ENCODE measurements at regions not wholly inside any gene's neighbourhood (a gene's known extent, or its start where the extent isn't known, plus 50 kb on each side); places are given as distances from the start of the nearest gene placed in this dataset.

- Mint-ChIP-seq H3K4me3 (ENCODE audit: unreplicated experiment) (no peak overlapping the region), H3K36me3 (ENCODE audit: unreplicated experiment) (no peaks in the 10 kb centered on the region), H3K9me3 (ENCODE audit: unreplicated experiment) (no peaks in the 10 kb centered on the region), H3K27ac (ENCODE audit: unreplicated experiment) (no peak overlapping the region), H3K4me1 (ENCODE audit: unreplicated experiment) (no peaks in the 10 kb centered on the region), H3K27me3 (ENCODE audit: unreplicated experiment) (peaks cover 2% of the 10 kb centered on the region)
- TF ChIP-seq, protein P1, sequence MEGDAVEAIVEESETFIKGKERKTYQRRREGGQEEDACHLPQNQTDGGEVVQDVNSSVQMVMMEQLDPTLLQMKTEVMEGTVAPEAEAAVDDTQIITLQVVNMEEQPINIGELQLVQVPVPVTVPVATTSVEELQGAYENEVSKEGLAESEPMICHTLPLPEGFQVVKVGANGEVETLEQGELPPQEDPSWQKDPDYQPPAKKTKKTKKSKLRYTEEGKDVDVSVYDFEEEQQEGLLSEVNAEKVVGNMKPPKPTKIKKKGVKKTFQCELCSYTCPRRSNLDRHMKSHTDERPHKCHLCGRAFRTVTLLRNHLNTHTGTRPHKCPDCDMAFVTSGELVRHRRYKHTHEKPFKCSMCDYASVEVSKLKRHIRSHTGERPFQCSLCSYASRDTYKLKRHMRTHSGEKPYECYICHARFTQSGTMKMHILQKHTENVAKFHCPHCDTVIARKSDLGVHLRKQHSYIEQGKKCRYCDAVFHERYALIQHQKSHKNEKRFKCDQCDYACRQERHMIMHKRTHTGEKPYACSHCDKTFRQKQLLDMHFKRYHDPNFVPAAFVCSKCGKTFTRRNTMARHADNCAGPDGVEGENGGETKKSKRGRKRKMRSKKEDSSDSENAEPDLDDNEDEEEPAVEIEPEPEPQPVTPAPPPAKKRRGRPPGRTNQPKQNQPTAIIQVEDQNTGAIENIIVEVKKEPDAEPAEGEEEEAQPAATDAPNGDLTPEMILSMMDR (IDR thresholded peaks at IDR 0.05): no peak
- DNase-seq (ENCODE audit: extremely low spot score, unreplicated experiment): no peak
These were observed 366.6 kb upstream of the CLNK start for GRCh38 chr4:11051181-11051580.

DNA sequence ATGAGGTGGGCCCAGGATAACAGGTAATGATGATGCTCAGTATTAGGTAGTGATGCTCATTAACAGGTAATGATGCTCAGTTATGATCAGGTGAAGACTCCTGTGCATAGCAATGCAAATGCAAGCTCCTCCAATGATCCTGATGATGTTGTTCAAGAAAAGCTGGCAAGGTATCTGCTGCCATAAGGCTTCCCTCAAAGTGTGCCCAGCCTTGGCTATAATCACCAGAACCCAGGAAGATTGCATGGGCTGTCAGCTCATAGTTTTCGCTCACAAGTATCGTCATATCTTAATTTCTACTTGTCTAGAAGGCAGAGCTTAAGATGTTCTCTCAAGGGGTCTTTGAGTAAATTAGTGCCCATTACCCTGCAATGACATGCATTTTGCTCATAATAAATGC, 366.2 kb upstream of the CLNK start:
- H3K9me3 Mint-ChIP-seq (ENCODE audit: unreplicated experiment): no peaks in the 10 kb centered on the region
- H3K27me3 Mint-ChIP-seq (ENCODE audit: unreplicated experiment): peaks cover 4% of the 10 kb centered on the region
- DNase-seq (ENCODE audit: extremely low spot score, unreplicated experiment): no peak
- TF ChIP-seq, protein P1 (IDR thresholded peaks at IDR 0.05): no peak
- no peak overlapping the region for H3K4me3 Mint-ChIP-seq (ENCODE audit: unreplicated experiment)
- H3K36me3 Mint-ChIP-seq (ENCODE audit: unreplicated experiment): no peaks in the 10 kb centered on the region
- H3K4me1 Mint-ChIP-seq (ENCODE audit: unreplicated experiment): no peaks in the 10 kb centered on the region
- H3K27ac Mint-ChIP-seq (ENCODE audit: unreplicated experiment): no peak overlapping the region

- Mint-ChIP-seq H3K27me3 (ENCODE audit: unreplicated experiment) (peaks cover 4% of the 10 kb centered on the region), H3K4me1 (ENCODE audit: unreplicated experiment) (no peaks in the 10 kb centered on the region), H3K4me3 (ENCODE audit: unreplicated experiment) (no peak overlapping the region), H3K36me3 (ENCODE audit: unreplicated experiment) (no peaks in the 10 kb centered on the region), H3K9me3 (ENCODE audit: unreplicated experiment) (peaks cover 7% of the 10 kb centered on the region), H3K27ac (ENCODE audit: unreplicated experiment) (no peak overlapping the region)
- TF ChIP-seq, protein P1 (IDR thresholded peaks at IDR 0.05): no peak
- no peak for DNase-seq (ENCODE audit: extremely low spot score, unreplicated experiment)
These were observed 364.4 kb upstream of the CLNK start for GRCh38 chr4:11049001-11049400.

GRCh38 chr4:11042760-11043159, 358.2 kb upstream of the CLNK start:
- TF ChIP-seq, protein P1 (IDR thresholded peaks at IDR 0.05): no peak
- H3K36me3 Mint-ChIP-seq (ENCODE audit: unreplicated experiment): no peaks in the 10 kb centered on the region

DNA sequence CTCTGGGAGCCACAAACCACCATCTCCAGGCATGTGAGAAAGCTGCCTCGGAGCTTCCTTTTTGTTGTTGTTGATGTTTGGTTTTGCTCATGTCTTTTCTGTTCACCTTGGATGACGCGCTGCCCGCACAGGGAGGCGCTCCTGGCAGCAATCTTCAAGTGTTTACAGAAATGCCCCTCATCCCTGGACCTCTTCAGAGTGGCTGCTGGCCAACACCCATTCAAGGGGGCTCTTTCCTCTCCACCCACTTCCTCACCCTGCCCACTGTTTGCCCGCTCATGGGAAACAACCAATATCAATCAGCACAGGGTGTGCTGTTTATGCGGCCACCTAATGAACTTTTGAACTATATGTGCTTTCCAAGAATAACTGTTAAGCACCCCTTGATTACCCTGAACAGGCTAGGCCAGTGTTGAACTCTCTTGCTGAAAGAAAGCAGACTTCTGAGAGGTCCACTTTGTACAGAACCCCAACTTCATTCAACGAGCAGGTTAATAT, 355.1 kb upstream of the CLNK start:
- H3K9me3 Mint-ChIP-seq (ENCODE audit: unreplicated experiment): no peaks in the 10 kb centered on the region
- TF ChIP-seq, protein P1 (IDR thresholded peaks at IDR 0.05): no peak
- H3K4me1 Mint-ChIP-seq (ENCODE audit: unreplicated experiment): no peaks in the 10 kb centered on the region
- no peak overlapping the region for H3K4me3 Mint-ChIP-seq (ENCODE audit: unreplicated experiment)
- no peaks in the 10 kb centered on the region for H3K36me3 Mint-ChIP-seq (ENCODE audit: unreplicated experiment)
- H3K27ac Mint-ChIP-seq (ENCODE audit: unreplicated experiment): no peak overlapping the region
- DNase-seq (ENCODE audit: extremely low spot score, unreplicated experiment): no peak
- H3K27me3 Mint-ChIP-seq (ENCODE audit: unreplicated experiment): no peaks in the 10 kb centered on the region

More at GRCh38 chr4:11042760-11043159, 358.2 kb upstream of the CLNK start:
- H3K27me3 Mint-ChIP-seq (ENCODE audit: unreplicated experiment): peaks cover 2% of the 10 kb centered on the region
- H3K27ac Mint-ChIP-seq (ENCODE audit: unreplicated experiment): no peak overlapping the region
- no peak overlapping the region for H3K4me3 Mint-ChIP-seq (ENCODE audit: unreplicated experiment)
- H3K4me1 Mint-ChIP-seq (ENCODE audit: unreplicated experiment): no peaks in the 10 kb centered on the region
- peaks cover 7% of the 10 kb centered on the region for H3K9me3 Mint-ChIP-seq (ENCODE audit: unreplicated experiment)
- no peak for DNase-seq (ENCODE audit: extremely low spot score, unreplicated experiment)
